Activated CD4-positive, alpha-beta memory T cell treated with anti-CD3 and anti-CD28 coated beads for 36 hours (primary cell): ENCODE measurements at regions not wholly inside any gene's neighbourhood (a gene's known extent, or its start where the extent isn't known, plus 50 kb on each side); places are given as distances from the start of the nearest gene placed in this dataset.

ENCODE experiments used
- CTCF ChIA-PET: fragments of 350-600 bp; sonication (Branson Sonifier 250); formaldehyde crosslinking; loops from one replicate; lab custom pipeline; 2021; ENCODE audit warnings: antibody characterized with exemption, inconsistent platforms; lab: Charles Lee
- POLR2A ChIA-PET: fragments of 350-600 bp; sonication (Branson Sonifier 250); formaldehyde crosslinking; loops from one replicate; lab custom pipeline; 2021; ENCODE audit warnings: antibody characterized with exemption; lab: Charles Lee
- DNase-seq: peaks from one replicate; pipeline ENCODE4 v3.0.0-alpha.2; 2020
- H3K27ac Mint-ChIP-seq: one replicate; pipeline ENCODE4 v1.8.0; 2021; ENCODE audit warnings: mixed read lengths
- H3K27me3 Mint-ChIP-seq: one replicate; pipeline ENCODE4 v1.8.0; 2021; ENCODE audit warnings: mixed read lengths
- H3K36me3 Mint-ChIP-seq: one replicate; pipeline ENCODE4 v1.8.0; 2021; ENCODE audit warnings: mixed read lengths
- H3K4me1 Mint-ChIP-seq: one replicate; pipeline ENCODE4 v1.8.0; 2021; ENCODE audit warnings: low read depth, mixed read lengths
- H3K4me3 Mint-ChIP-seq: one replicate; pipeline ENCODE4 v1.8.0; 2021; ENCODE audit warnings: mild to moderate bottlenecking, mixed read lengths
- H3K9me3 Mint-ChIP-seq: one replicate; pipeline ENCODE4 v1.8.0; 2021; ENCODE audit warnings: mixed read lengths
- intact Hi-C: fragments of 100-400 bp; cut with micrococcal nuclease; formaldehyde crosslinking; loops from one replicate; pipeline ENCODE4 v1.15.1; 2023

- intact Hi-C loops, result no loop called here
- no peak overlapping the region for H3K4me3 Mint-ChIP-seq
- peaks cover 14% of the 10 kb centered on the region for H3K27me3 Mint-ChIP-seq
- ChIA-PET POLR2A (no interaction called here), CTCF (interaction anchor here (0.5 kb wide), 1 partner anchor 629 kb away, joined by 3 read pairs; no protein-coding TSS in a partner anchor)
- H3K27ac Mint-ChIP-seq, result no peak overlapping the region
- H3K36me3 Mint-ChIP-seq, result no peaks in the 10 kb centered on the region
- DNase-seq, result no peak
- H3K9me3 Mint-ChIP-seq, result no peaks in the 10 kb centered on the region
- H3K4me1 Mint-ChIP-seq, result no peaks in the 10 kb centered on the region
These were observed 163.2 kb upstream of the TSHZ2 start for GRCh38 chr20:52809003-52809402.

- Mint-ChIP-seq H3K9me3 (no peaks in the 10 kb centered on the region), H3K27me3 (peaks cover 14% of the 10 kb centered on the region), H3K4me1 (no peaks in the 10 kb centered on the region), H3K4me3 (no peak overlapping the region), H3K27ac (no peak overlapping the region), H3K36me3 (no peaks in the 10 kb centered on the region)
- intact Hi-C loops, result no loop called here
- ChIA-PET CTCF (no interaction called here), POLR2A (no interaction called here)
- DNase-seq, result no peak
These were observed 165.2 kb upstream of the TSHZ2 start for GRCh38 chr20:52806918-52807317.

- Mint-ChIP-seq H3K4me1 (no peaks in the 10 kb centered on the region), H3K27ac (no peak overlapping the region), H3K9me3 (no peaks in the 10 kb centered on the region), H3K27me3 (peaks cover 9% of the 10 kb centered on the region), H3K4me3 (no peak overlapping the region), H3K36me3 (no peaks in the 10 kb centered on the region)
- ChIA-PET POLR2A (no interaction called here), CTCF (no interaction called here)
- DNase-seq, result no peak
- intact Hi-C loops, result no loop called here
These were observed 166.3 kb upstream of the TSHZ2 start for GRCh38 chr20:52805843-52806242.

DNA sequence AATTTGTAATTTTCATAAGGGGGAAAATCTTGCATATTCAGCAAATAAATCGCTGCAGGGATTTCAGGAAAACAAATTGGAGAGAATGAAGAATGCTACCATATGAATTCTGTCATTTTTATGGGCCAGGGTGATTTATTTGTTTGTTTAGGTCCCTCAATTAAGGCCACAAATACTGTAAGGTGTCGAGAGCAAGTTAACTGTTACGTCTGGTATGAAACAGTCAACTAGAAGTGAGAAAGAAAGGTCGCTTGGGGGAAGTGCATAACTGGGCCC, 166.9 kb upstream of the TSHZ2 start:
- no peak for DNase-seq
- Mint-ChIP-seq H3K9me3 (no peaks in the 10 kb centered on the region), H3K4me1 (no peaks in the 10 kb centered on the region), H3K36me3 (no peaks in the 10 kb centered on the region), H3K27ac (no peak overlapping the region), H3K4me3 (no peak overlapping the region), H3K27me3 (peaks cover 6% of the 10 kb centered on the region)
- CTCF ChIA-PET, result no interaction called here
- POLR2A ChIA-PET, result no interaction called here
- intact Hi-C loops, result no loop called here

GRCh38 chr20:52804497-52805295, 167.5 kb upstream of the TSHZ2 start:
- Mint-ChIP-seq H3K27ac (no peak overlapping the region), H3K36me3 (no peaks in the 10 kb centered on the region), H3K4me3 (no peak overlapping the region), H3K9me3 (no peaks in the 10 kb centered on the region), H3K4me1 (no peaks in the 10 kb centered on the region), H3K27me3 (peaks cover 6% of the 10 kb centered on the region)
- no peak for DNase-seq
- ChIA-PET CTCF (no interaction called here), POLR2A (no interaction called here)
- intact Hi-C loops, result no loop called here

GRCh38 chr20:52801628-52802006, 170.5 kb upstream of the TSHZ2 start:
- ChIA-PET POLR2A (no interaction called here), CTCF (no interaction called here)
- intact Hi-C loops, result no loop called here
- no peak for DNase-seq
- H3K9me3 Mint-ChIP-seq, result no peaks in the 10 kb centered on the region
- H3K4me1 Mint-ChIP-seq, result no peaks in the 10 kb centered on the region
- no peak overlapping the region for H3K27ac Mint-ChIP-seq
- peaks cover 2% of the 10 kb centered on the region for H3K27me3 Mint-ChIP-seq
- no peak overlapping the region for H3K4me3 Mint-ChIP-seq
- no peaks in the 10 kb centered on the region for H3K36me3 Mint-ChIP-seq

DNA sequence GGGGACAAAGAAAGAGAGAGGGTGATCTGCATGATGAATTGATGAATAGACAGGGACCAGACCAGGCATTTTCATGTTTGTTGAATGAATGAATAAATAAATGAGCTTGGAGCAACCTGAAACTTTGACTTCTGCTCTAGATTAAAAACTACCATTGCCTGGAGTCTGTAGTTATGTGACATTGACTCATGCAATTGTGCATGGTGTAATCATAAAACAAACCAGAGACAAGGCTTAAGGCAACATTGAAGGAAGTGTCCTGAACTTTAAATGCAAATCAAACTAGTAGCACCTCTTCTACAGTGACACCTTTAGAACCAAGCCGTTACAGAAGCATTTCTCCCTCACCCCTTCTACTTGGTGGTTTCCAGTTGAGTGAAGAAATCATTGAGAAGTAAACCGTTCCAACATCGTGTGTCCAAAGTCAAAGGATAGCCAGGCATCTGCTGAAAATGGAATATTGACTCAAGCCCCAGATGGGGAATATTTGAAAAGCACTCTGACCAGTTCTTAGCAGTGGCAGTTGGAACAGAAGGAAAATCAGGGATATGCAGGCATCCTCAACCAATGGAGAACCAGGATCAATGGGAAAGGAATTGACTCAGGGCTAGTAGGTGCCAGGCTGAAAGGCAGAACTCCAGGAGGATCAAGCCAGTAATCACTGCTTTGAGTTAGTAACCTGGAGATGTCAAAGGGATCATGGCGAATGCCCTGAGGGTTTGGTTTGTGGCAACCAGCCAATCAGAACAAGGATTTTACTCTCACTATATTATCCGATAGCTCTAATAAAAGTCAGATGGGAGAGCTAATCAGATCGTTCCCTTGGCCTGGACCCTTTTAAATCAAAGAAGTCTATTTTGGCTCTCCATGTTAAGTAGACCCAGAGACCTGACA, 171.2 kb upstream of the TSHZ2 start:
- CTCF ChIA-PET, result no interaction called here
- no peak for DNase-seq
- Mint-ChIP-seq H3K4me1 (no peaks in the 10 kb centered on the region), H3K36me3 (no peaks in the 10 kb centered on the region), H3K4me3 (no peak overlapping the region), H3K27ac (no peak overlapping the region), H3K27me3 (peaks cover 2% of the 10 kb centered on the region), H3K9me3 (no peaks in the 10 kb centered on the region)
- POLR2A ChIA-PET, result no interaction called here
- intact Hi-C loops, result no loop called here

DNA sequence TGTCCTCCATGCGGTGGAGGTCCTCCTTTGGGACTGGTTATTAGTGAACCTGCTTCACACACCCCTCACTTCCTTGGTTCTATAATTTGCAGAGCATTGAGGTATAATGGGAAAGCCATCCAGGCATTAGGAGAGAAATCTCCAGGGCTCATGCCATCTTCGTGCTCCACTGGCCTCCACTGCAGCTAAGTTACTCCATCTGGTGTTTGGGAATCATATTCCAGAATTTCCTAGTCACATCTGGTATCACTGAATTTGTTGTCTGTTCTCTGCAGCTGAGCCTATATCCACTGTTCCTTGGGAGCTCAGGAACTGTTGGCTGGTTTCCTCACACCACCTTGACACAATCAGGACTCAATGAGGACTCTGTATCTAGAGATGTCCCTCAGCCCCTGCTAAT, 173.0 kb upstream of the TSHZ2 start:
- POLR2A ChIA-PET, result no interaction called here
- CTCF ChIA-PET, result no interaction called here
- no peak for DNase-seq

GRCh38 chr20:52798124-52798523, 174.0 kb upstream of the TSHZ2 start:
- Mint-ChIP-seq H3K36me3 (no peaks in the 10 kb centered on the region), H3K9me3 (no peaks in the 10 kb centered on the region), H3K4me3 (no peak overlapping the region), H3K27ac (no peak overlapping the region), H3K27me3 (peaks cover 5% of the 10 kb centered on the region), H3K4me1 (no peaks in the 10 kb centered on the region)
- CTCF ChIA-PET, result no interaction called here
- intact Hi-C loops, result no loop called here
- DNase-seq, result no peak
- POLR2A ChIA-PET, result no interaction called here

More for the DNA sequence above, 173.0 kb upstream of the TSHZ2 start:
- H3K4me3 Mint-ChIP-seq, result no peak overlapping the region
- H3K27ac Mint-ChIP-seq, result no peak overlapping the region
- no peaks in the 10 kb centered on the region for H3K4me1 Mint-ChIP-seq
- H3K9me3 Mint-ChIP-seq, result no peaks in the 10 kb centered on the region
- intact Hi-C loops, result no loop called here
- H3K36me3 Mint-ChIP-seq, result no peaks in the 10 kb centered on the region
- H3K27me3 Mint-ChIP-seq, result peaks cover 3% of the 10 kb centered on the region

DNA sequence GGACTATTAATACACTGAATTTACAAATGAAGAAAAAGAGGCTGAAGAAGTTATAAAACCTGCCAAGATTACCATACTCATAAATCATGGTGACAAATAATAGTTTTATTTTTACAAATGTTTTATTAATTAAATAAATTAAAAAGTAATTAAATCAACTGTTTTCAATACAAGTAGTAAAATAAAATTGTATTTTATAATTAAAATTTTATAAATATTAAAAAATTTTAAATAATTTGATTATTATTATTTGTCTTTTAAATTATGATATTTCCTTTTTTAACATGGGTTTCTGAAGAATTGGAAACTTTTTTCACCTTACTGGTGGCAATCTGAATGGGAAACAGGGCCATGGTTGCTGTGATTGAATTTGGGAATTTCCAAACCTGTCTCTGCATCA, 177.3 kb upstream of the TSHZ2 start:
- intact Hi-C loops, result no loop called here
- Mint-ChIP-seq H3K4me3 (no peak overlapping the region), H3K36me3 (no peaks in the 10 kb centered on the region), H3K27ac (no peak overlapping the region), H3K9me3 (no peaks in the 10 kb centered on the region), H3K4me1 (no peaks in the 10 kb centered on the region), H3K27me3 (peaks cover 3% of the 10 kb centered on the region)
- DNase-seq, result no peak
- CTCF ChIA-PET, result no interaction called here
- POLR2A ChIA-PET, result no interaction called here

- H3K27me3 Mint-ChIP-seq, result peaks cover 5% of the 10 kb centered on the region
- ChIA-PET CTCF (no interaction called here), POLR2A (no interaction called here)
- H3K4me3 Mint-ChIP-seq, result no peak overlapping the region
- H3K4me1 Mint-ChIP-seq, result no peaks in the 10 kb centered on the region
- no peak overlapping the region for H3K27ac Mint-ChIP-seq
- no peak for DNase-seq
- intact Hi-C loops, result no loop called here
- no peaks in the 10 kb centered on the region for H3K9me3 Mint-ChIP-seq
- no peaks in the 10 kb centered on the region for H3K36me3 Mint-ChIP-seq
These were observed 178.7 kb upstream of the TSHZ2 start for GRCh38 chr20:52793339-52793963.

DNA sequence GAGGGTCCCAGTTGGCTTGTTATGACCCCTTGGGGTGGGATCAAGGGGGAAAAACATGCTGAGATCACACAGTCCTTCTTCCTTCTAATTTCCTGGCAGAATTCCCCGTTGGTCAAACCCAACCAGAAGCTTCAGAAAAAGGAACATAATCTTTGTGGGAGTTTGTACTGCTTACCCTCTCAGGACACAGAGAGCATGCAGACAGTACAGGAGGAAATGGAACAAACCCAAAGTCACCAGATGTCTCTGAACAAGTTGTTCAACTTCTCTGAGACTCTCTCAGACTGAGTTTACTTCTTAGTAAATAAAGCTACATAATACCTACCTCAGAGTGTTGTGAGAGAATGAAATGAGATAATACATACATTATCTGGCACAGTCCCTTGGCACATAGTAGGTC, 181.1 kb upstream of the TSHZ2 start:
- H3K27me3 Mint-ChIP-seq, result peaks cover 11% of the 10 kb centered on the region
- intact Hi-C loops, result no loop called here
- H3K36me3 Mint-ChIP-seq, result no peaks in the 10 kb centered on the region
- no peak overlapping the region for H3K4me3 Mint-ChIP-seq
- H3K4me1 Mint-ChIP-seq, result no peaks in the 10 kb centered on the region
- CTCF ChIA-PET, result no interaction called here
- H3K27ac Mint-ChIP-seq, result no peak overlapping the region
- DNase-seq, result no peak
- no peaks in the 10 kb centered on the region for H3K9me3 Mint-ChIP-seq
- POLR2A ChIA-PET, result no interaction called here
